RCC 7860 (cell line): ENCODE measurements at regions not wholly inside any gene's neighbourhood (a gene's known extent, or its start where the extent isn't known, plus 50 kb on each side); places are given as distances from the start of the nearest gene placed in this dataset.

Experiments
- DNase-seq: peaks from one replicate; pipeline ENCODE4 v3.0.0-alpha.2; 2015; ENCODE audit warnings: low spot score
- FAIRE-seq: peaks from 2 replicates; lab custom pipeline; 2012; peaks lifted over from hg19 to GRCh38; lab: Jason Lieb, UNC

GRCh38 chrX:124507246-124507645 lies 160.9 kb downstream of the SH2D1A start:
- DNase-seq (peak; percentile 45), FAIRE-seq (peak; percentile 84)

GRCh38 chrX:124518885-124519284 lies 172.5 kb downstream of the SH2D1A start:
- peak; percentile 79 for FAIRE-seq

GRCh38 chrX:124524852-124525251 lies 178.5 kb downstream of the SH2D1A start:
- no peak for FAIRE-seq
- no peak for DNase-seq

More at GRCh38 chrX:124518885-124519284, 172.5 kb downstream of the SH2D1A start:
- DNase-seq: peak; percentile 50

GRCh38 chrX:124529786-124530185 lies 183.4 kb downstream of the SH2D1A start:
- no peak for DNase-seq
- FAIRE-seq: no peak

GRCh38 chrX:124530803-124531202 lies 184.4 kb downstream of the SH2D1A start:
- FAIRE-seq (no peak), DNase-seq (no peak)

- FAIRE-seq (no peak), DNase-seq (no peak)
Observed at GRCh38 chrX:124534536-124534935, 188.2 kb downstream of the SH2D1A start.

- DNase-seq (no peak), FAIRE-seq (no peak)
Observed at GRCh38 chrX:124540474-124540873, 194.1 kb downstream of the SH2D1A start.

GRCh38 chrX:124548571-124548970 lies 202.2 kb downstream of the SH2D1A start:
- DNase-seq (no peak), FAIRE-seq (no peak)

GRCh38 chrX:124555036-124555595 lies 208.8 kb downstream of the SH2D1A start:
- DNase-seq (peak; percentile 50), FAIRE-seq (peak; percentile 83)

- DNase-seq (no peak), FAIRE-seq (no peak)
Observed at GRCh38 chrX:124557976-124558375, 211.6 kb downstream of the SH2D1A start.

GRCh38 chrX:124573468-124573867 lies 227.1 kb downstream of the SH2D1A start:
- FAIRE-seq: no peak
- no peak for DNase-seq

GRCh38 chrX:124592744-124593143 lies 246.4 kb downstream of the SH2D1A start:
- FAIRE-seq: no peak
- no peak for DNase-seq

- DNase-seq: no peak
- no peak for FAIRE-seq
Observed at GRCh38 chrX:124594017-124594651, 247.8 kb downstream of the SH2D1A start.

- DNase-seq (no peak), FAIRE-seq (no peak)
Observed at GRCh38 chrX:124605511-124605910, 259.1 kb downstream of the SH2D1A start.

GRCh38 chrX:124606724-124607123 lies 260.4 kb downstream of the SH2D1A start:
- DNase-seq (no peak), FAIRE-seq (no peak)

- FAIRE-seq: no peak
- no peak for DNase-seq
Observed at GRCh38 chrX:124619710-124620109, 273.3 kb downstream of the SH2D1A start.

- no peak for FAIRE-seq
- DNase-seq: no peak
Observed at GRCh38 chrX:124634363-124634762, 288.0 kb downstream of the SH2D1A start.

GRCh38 chrX:124641737-124642491 lies 295.6 kb downstream of the SH2D1A start:
- no peak for FAIRE-seq
- no peak for DNase-seq

GRCh38 chrX:124646403-124646802 lies 300.0 kb downstream of the SH2D1A start:
- FAIRE-seq (no peak), DNase-seq (no peak)

- DNase-seq (no peak), FAIRE-seq (no peak)
Observed at GRCh38 chrX:124651031-124651430, 304.7 kb downstream of the SH2D1A start.

- FAIRE-seq (no peak), DNase-seq (no peak)
Observed at GRCh38 chrX:124665621-124666400, 319.4 kb downstream of the SH2D1A start.
